ENCODE measurements at regions not wholly inside any gene's neighbourhood (a gene's known extent, or its start where the extent isn't known, plus 50 kb on each side); places are given as distances from the start of the nearest gene placed in this dataset.
"Not testable (repeated sequence)": the region's sequence is repeated elsewhere in the genome, so short reads cannot be mapped to it uniquely, and the experiment has no call there.

GRCh38 chr4:164615964-164616363, 138.0 kb upstream of the SMIM31 start:
- DNase-seq = no peak

GRCh38 chr4:164616961-164617360, 137.0 kb upstream of the SMIM31 start:
- DNase-seq = no peak

GRCh38 chr4:164617426-164617825, 136.5 kb upstream of the SMIM31 start:
- DNase-seq = no peak

DNA sequence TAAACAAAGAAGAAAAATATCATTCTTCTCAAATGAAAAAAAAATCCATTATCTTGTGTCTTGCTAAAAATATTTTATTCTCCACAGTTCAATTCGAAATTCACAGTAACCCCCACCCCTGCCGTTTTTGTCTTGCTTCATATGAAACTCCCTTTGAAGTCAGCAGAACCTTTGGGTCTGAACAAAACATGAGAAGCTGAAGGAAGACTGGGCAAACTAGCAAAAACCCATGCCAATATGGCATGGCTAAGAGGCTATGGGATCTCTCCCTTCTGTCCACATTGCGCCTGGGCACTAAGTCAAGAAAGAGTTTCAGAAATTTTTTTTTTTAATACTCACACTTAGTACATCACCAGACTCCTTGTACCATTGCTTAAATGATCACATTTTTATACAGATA, 136.0 kb upstream of the SMIM31 start:
- DNase-seq = no peak

- DNase-seq = no peak
These were observed 131.9 kb upstream of the SMIM31 start for GRCh38 chr4:164621886-164622521.

- no peak for DNase-seq
These were observed 130.8 kb upstream of the SMIM31 start for GRCh38 chr4:164623099-164623498.

GRCh38 chr4:164639001-164639400, 114.9 kb upstream of the SMIM31 start:
- no peak for DNase-seq

- no peak for DNase-seq
These were observed 105.6 kb upstream of the SMIM31 start for GRCh38 chr4:164648151-164648848.

- no peak for DNase-seq
These were observed 105.1 kb upstream of the SMIM31 start for GRCh38 chr4:164648849-164649212.

- no peak for DNase-seq
These were observed 94.2 kb upstream of the SMIM31 start for GRCh38 chr4:164659765-164660164.

DNA sequence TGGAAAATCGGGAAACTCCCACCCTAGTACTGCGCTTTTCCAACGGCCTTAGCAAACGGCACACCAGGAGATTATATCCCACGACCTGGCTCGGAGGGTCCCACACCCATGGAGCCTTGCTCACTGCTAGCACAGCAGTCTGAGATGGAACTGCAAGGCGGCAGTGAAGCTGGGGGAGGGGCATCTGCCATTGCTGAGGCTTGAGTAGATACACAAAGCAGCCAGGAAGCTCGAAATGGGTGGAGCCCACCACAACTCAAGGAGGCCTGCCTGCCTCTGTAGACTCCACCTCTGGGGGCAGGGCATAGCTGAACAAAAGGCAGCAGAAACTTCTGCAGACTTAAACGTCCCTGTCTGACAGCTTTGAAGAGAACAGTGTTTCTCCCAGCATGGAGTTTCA, 77.8 kb upstream of the SMIM31 start:
- not testable (repeated sequence) for DNase-seq

- DNase-seq = no peak
These were observed 70.9 kb upstream of the SMIM31 start for GRCh38 chr4:164683040-164683439.

DNA sequence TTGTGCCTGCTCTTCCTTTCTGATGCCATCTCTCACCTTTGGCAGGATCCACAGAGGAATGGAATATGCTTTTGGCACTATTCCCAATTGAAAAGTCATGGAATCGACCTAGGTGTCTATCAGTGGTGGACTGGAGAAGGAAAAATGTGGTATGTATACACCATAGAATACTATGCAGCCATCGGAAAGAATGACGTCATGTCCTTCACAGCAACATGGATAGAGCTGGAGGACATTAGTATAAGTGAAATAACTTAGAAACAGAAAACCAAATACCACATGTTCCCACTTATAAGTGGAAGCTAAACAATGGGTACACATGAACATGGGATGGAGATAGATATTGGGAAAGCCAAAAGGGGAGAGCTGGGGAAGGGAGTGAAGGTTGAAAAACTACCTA, 58.3 kb upstream of the SMIM31 start:
- no peak for DNase-seq

DNA sequence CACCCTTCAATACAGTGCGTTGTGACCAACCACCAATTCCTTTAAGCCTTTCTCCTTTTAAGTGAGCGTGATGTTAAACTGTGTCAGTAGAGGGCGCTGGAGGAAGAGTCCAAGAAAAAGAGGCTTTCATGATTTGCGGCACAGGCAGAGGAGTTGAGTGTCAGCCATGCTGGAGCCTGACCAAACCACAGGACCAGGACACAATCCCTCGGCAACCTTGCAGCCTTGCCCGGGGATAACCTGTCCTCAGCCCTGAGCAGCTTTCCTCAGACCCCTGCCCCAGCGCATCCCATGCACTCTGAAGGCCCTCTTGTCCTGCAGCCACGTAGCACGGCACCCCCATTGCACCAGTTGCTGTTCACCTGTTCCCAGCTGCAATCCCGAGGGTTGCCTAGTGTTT, 53.5 kb upstream of the SMIM31 start:
- no peak for DNase-seq

DNA sequence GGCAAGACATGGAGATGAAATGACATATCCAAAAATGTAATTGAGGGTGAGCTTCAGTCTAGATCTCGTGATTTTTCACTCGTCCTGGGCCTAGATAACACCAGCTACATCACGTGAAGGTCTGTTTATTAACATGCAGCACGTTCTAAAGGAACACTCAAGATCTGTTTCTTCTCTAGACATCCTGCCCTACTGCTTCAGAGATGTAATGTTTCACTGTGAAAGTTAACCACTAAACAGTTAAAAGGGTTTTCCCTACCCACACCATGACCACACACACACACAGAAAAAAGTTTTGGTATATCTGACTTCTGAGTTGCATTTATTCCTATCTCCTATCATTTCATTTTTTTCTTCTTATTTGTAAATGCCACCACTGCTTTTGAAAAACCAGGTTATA, 52.3 kb upstream of the SMIM31 start:
- DNase-seq = no peak
